GM21367 (cell line): ENCODE measurements at regions not wholly inside any gene's neighbourhood (a gene's known extent, or its start where the extent isn't known, plus 50 kb on each side); places are given as distances from the start of the nearest gene placed in this dataset.
"Not testable (repeated sequence)": the region's sequence is repeated elsewhere in the genome, so short reads cannot be mapped to it uniquely, and the experiment has no call there.

Experiments used
- ATAC-seq: cut with Tn5 transposase; IDR thresholded peaks from one replicate; pipeline ENCODE4 v1.9.1; 2021; ENCODE audit not compliant: unreplicated experiment

DNA sequence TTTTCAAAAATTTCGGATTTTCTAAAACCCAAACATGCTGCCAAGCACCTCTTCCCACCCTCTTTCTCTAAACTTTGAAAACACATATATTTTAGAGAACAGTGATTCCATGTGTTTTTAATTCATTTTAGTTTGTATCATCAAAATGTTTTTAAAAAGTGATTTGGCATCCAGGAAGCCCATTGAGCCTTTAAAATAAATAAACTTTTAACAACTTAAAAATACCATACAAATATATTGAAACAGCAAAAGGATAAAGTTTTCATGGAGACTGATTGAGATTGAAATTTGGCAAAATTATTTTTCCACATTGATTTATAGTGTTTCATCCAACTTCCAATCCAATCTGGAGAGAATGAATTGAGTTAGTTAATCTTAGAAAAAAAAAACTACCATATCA, 374.7 kb downstream of the CD109 start:
- ATAC-seq: no peak

DNA sequence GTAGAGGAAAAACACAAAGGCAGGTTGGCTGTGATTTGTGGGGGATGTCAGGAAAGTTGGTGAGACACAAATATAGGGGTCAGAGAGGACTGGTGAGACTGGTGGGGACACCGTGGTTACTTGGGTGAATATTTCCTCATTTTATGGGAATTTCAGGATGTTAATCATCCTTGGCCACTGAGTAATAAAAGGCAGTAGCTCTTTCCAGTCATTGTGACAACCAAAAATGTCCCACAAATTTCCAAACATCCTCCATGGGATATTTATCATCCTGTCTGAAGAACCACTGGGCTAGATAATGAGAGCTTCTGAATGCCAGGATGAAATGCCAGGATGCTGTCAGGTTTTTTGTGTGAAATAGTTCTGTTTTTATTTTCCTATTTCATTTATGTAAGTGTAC, 374.1 kb downstream of the CD109 start:
- no peak for ATAC-seq

DNA sequence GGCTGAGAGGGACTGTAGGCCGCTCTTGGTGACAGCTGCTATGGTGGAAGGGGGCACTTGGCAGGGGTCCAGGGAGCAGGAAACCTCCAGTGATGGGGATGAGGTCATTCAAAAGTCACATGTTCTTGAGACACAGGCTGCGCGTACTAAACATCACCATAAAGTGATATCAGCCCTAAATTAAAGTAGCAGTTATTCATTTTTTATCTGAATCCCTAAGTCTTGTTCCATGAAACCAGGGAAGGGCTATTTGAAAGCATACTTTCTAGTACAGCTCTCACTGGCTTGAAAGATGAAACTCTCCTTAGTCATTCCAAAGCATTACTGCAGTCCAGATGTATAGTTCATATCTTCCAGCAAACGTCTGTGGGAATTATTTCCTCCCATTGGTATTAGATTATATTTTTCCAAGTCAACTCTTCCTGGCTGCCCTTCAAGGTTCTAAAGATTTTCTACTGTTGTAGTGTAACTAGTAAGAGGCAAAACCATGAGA, 373.1 kb downstream of the CD109 start:
- ATAC-seq: no peak

DNA sequence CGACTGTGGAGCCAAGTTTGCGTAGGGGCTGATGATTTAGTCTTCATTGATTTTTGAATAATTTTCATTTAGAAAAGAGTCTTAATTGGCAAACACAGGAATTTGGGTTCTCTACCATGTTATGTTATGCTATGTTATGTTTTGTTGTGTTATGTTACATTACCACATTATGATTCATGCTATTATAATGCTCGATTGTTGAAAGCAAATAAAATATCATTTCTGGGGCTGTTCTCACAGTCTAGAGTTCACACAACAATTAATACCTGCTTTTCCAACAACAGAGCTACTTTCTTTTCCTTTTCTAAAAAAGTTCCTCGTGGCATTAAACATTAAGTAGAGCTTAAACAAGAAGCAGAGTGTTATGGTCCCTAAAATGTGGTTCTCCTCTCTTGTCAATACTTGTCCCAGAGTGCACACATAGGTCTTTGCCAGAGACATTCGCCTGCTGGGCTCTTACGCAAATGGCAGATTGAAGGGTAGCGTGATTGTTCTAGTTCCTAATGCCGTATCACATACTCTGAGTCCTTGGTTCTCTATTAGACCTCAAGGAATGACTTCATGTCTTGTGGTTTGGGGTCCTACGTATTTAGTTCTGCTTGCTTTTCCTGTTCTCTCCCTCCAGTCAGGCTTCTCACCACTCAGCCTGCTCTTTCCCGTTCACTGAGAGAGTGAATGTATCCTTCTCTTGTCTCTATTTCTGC, 370.3 kb downstream of the CD109 start:
- ATAC-seq: no peak

DNA sequence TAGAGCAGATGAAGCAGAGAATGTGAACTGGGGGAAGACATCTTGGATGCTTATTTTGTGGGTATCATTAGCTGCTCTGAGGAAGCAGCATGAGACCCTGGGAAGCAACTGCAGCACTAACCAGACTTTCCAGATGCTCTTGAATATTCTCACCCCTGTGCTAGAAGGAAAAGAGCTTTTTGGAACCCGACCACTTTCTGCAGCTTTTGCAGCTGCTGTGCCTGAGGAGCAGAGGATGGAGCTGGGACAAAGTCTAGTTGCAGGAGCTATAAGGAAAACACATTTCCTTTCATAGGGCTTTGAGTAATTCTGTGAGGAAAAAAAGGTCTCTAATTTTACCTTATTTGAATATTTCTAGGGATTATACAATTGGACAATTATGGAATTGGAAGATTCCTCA, 369.7 kb downstream of the CD109 start:
- ATAC-seq: no peak

DNA sequence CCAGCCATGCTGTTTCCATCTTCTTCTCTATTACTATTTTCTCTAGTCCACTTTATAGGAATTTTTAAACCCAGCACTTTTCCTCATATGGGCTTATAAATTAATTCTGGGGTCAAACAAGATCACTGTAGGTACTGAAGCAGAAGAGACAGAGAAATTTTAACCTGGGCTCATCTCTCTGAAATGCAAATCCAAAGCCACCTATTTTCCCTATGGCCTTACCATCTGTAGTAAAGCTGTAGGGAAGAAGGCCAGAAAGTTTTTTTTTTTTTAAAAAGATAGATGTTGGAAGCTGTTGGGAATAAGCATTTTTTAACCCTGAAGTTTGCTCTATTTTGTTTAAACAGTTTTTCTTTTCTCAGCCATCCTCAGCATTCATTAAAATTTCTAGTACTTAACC, 367.4 kb downstream of the CD109 start:
- no peak for ATAC-seq

DNA sequence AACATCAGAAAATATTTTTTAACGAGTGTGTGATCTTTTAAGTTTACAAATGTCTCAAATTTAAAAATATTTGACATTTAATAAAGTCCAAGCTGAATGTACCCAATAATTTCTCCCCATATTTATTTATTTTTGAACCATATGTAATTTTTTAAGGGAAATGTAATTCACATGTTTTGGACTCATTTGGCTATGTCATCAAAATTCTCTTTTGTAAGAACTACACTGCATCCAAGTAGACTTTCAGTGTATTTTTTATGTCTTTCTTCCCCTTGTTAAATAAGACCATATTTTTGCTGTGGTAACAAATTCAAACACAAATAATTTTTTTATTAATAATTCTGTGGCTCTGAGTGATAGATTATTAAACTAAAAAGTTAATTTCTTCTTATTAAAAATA, 365.2 kb downstream of the CD109 start:
- no peak for ATAC-seq

DNA sequence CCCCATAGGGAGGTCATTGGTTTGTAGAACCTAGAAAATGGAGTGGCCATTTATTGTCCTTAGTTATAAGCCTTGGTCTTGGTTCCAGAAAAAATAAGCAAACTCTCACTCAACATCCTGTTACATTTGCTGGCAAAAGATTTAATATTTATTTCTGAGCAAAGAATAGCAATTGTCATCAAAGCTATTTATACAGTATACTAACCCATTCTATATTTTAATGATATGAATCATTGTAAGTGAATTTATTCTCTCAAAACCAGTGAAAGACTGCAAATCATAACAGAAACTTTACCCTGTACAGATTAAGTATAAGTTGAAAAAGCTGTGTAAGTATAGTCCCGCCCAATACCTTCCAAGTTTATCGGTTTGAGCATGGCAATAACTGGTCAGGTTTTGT, 364.4 kb downstream of the CD109 start:
- ATAC-seq: no peak

DNA sequence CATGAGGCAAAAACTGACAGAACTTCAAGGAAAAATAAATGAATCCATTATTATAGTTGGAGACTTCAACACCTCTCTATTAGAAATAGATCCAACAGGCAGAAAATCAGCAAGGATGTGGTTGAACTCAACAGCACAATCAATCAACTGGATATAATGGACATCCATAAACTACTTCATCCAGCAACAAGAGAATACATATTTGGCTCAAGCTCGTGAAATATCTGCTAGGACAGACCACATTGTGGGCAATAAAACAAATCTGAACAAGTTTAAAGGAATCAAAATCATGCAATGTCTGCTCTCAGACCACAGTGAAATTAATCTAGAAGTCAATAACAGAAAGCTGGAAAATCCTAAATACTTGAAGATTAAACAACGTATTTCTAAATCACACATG, 362.6 kb downstream of the CD109 start:
- ATAC-seq: no peak

DNA sequence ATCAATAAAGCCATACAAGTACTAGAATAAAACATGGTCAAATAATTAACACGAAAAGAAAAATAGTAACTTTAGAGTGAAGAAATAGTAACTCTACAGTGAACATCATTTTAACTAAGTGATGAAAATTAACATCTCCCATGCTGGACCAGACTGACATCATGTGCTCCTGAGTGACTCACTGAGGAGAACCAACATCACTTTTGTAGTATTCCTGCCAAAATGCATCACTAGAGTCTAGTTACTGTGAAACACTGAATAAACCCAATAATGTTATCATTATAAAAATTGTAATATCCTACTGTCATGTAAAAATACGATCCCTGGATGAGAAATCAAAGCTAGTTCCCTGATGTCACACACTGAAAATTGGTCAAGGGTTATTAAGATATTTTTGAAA, 361.3 kb downstream of the CD109 start:
- no peak for ATAC-seq

DNA sequence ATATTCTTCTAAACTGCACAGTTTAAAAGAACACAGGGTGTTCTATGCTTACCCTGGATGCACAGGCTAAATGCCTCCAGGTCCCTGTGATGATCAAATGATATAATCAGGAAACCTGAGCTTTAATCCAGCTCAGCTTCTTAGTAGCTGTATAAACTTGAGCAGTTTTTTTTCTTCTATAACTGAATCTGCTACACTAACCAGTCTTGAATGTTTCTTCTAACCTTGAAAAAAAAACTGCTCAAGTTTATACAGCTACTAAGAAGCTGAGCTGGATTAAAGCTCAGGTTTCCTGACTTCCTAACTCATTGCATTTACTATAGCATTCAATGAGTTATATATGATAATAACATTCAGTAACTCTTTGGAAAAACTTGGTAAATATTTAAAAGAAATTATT, 358.2 kb downstream of the CD109 start:
- ATAC-seq: no peak

DNA sequence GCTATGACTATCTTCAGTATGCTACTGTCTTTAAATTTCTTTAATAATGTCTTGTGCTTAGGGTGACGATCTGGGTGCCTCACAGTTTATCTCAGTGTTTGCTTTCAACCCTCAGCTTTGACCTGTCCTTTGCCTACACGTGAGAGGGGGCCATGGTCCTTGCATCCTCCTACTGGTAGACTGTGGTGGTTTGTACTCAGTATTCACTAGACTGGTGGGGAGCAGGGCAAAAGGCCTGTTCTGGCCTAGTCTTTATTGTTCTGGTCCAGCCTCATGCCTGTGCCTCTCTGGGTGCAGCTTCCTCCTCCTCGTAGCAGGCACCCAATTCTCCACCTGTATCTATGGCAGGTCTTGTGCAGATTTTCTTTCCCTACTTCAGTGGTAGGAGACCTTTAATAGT, 354.9 kb downstream of the CD109 start:
- no peak for ATAC-seq

DNA sequence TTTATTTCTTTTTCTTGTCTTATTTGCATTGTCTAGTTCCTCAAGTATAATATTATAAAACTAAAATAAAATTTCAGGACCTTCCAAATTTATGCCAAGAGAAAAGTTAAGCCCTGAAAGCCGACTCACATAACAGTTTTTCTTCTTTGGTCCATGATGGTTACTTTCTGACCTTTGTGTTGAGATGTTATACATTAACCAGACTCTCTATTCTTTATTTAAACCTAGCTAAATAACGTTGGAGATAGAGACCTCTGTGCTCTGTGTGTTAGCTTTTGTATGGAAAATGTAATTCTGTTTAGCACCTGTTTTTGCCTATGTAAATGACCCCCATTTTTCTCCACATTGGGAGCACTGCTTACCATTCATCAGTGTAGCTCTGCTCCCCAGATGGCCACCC, 352.4 kb downstream of the CD109 start:
- no peak for ATAC-seq

DNA sequence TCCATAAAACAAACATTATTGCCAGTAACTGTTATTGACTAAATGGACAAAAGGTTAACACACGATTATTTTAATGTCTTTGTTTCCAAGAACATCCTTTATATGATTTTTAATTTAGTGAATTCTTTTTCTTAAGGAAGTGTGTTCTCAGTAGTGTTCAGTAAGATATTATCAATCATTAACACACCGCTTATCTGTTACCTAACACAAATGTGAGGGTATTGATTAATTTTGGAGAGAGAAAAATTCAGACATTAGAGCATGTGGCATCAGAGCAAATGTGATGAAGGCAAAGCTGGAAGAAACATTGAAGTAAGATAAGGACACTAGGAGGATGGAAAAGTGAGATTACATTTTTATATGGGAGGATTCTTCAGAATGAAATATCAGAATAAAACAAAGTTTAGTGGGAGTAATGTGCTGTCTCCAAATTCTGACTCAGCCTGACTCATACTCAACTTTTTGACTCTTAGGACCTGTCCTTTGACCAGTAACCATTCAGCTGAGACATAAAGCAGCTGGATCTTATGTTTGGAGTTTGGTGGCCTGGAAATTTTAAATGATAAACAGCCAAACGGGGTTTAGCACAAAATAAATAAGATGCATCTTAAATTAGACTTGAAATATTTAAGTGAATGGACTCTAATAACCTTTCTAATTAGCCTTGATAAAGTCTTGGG, 348.6 kb downstream of the CD109 start:
- ATAC-seq: no peak

DNA sequence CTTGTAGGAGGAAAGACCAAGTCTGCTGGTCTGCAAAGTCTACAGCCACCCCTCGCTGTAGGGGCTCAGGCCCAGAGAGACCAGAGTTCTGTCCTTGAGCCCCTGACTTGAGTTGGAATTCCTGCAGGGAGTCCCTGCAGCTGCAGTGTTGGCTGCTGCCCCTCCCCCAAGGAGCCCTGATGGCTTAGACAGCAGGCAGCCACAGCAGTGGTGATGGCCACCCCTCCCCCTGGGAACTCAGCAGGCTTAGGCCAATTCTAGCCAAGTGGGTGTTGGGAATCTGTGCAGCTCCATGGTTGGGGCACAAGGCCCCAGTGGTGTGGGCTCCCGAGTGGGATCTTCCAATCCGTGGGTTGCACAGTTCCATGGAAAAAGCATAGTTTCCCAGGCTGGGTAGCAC, 345.4 kb downstream of the CD109 start:
- no peak for ATAC-seq

DNA sequence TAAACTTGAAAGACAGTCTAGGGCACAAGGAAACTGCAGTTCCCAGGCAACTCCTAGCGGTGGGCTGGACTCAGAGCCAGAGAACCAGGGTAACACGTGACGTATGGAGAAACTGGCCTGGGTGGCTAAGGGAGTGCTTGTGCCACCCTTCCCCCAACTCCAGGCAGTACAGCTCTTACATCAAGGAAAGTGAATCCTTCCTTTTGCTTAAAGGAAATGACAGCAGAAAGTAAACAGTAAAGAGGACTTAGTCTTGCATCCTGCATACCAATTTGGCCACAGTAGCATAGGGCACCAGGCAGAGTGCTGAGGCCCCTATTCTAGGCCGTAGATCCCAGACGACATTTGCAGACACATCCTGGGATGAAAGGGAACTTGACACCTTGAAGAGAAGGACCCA, 322.8 kb downstream of the CD109 start:
- no peak for ATAC-seq

DNA sequence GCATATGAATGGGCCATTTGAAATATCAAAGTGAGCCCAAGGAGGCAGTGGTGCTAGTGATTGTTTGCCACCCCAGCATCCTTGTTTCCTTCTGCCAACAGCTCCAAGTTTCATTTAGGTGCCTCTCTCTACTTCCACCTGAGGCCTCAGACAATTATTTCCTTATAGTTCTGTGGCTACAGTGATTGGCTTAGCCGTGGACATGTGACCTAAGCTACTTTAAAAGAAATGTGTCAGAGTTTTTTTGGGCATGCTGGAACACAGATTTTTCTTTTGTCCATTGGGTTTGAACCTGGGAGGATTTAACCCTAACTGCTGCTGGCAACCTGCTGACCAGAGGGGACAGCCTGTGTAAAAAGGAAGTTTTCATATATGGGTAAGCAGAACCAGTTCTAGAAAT, 319.4 kb downstream of the CD109 start:
- ATAC-seq: no peak

DNA sequence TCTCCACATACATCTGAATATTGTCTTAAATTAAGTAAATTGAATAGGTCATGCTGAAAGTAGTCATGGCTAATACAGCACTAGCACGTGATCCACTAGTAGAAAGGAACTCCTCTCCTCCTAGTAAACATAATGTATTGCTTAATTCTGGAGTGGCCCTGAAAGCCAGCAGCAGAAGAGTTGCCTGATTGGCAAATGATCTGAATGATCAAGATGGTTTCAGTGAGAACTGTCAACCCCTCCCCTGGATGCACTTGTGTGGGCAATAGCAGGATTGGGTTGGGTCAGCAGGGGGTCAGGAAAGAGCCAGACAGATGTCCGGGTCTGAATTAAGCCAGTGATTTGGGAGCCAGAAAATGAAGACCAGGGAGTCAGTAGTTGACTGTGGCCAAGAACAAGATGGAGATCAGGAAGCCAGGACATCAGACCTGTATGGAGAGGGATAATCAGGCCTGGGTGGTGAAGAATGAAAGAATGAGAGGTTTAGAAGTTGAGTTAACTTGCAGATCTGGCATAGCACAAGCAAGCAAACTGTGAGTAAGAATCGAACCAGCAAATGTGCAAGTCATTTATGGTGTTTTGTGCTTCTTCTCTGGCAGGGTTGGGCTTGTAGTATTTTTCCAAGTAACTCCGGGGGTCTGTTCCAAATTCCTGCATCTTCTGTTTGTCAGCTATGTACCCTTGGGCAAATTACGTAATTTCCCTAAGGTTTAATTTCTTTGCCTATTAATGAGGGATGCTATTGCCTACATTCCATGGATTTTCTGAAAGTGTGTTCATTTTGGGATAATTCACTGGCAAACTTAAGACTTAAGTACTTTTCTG, 304.9 kb downstream of the CD109 start:
- ATAC-seq: no peak

DNA sequence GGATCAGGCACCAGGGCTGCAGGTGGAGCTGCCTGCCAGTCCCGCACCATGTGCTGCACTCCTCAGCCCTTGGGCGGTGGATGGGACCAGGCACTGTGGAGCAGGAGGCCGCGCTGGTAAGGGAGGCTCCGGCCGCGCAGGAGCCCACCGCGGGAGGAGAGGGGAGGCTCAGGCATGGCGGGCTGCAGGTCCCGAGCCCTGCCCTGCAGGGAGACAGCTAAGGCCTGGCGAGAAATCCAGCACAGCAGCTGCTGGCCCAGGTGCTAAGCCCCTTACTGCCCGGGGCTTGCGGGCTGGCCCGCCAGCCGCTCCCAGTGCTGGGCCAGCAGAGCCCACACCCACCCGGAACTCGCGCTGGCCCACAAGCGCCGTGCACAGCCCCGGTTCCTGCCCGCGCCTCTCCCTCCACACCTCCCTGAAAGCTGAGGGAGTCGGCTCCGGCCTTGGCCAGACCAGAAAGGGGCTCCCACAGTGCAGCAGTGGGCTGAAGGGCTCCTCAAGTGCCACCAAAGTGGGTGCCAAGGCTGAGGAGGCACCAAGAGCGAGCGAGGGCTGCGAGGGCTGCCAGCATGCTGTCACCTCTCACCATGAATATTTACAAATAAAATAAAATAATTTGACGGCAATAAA, 294.7 kb downstream of the CD109 start:
- ATAC-seq: not testable (repeated sequence)

DNA sequence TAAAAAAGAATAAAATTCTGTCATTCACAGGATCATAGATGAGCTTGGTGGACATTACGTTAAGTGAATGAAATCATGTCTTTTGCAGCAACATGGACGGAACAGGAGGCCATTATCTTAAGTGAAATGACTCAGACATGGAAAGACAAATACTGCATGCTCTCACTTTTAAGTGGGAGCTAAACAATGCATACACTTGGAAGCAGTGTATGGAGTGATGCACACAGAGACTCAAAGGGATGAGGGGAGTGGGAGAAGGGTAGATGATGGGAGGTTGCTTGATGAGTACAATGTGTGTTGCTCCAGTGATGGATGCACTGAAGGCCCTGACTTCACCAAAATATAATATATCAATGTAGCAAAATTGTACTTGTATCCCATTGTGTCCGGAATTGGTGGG, 293.4 kb downstream of the CD109 start:
- no peak for ATAC-seq

DNA sequence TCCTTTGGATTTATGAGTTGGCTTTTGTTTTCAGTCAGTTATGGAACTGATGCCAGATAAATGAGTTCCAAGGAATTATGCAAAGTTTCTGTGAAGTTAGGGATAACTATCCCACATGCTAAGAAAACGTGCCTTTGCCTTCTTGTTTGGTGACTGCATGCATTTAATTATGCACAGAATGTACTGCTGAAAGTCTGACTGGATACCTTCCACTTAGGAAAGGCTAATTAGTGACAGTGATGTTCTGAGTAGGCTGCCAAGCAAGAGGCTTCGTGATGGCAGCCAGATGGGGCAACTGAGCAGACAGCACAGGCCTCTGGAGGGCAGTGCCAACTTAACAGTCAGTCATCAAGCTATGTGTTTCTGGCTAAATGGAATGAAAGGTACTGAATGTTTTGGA, 289.9 kb downstream of the CD109 start:
- no peak for ATAC-seq
